Astrocyte (in vitro differentiated cells and primary cell): ENCODE measurements at regions not wholly inside any gene's neighbourhood (a gene's known extent, or its start where the extent isn't known, plus 50 kb on each side); places are given as distances from the start of the nearest gene placed in this dataset.

Source experiments
- DNase-seq: peaks from one replicate; pipeline ENCODE4 v3.0.0-alpha.2; 2010; ENCODE audit warnings: low read depth
- FAIRE-seq: peaks from 2 replicates; lab custom pipeline; 2011; peaks lifted over from hg19 to GRCh38; lab: Jason Lieb, UNC
- H2AFZ ChIP-seq: 2 replicates; pipeline ENCODE4 v1.6.0; 2012; ENCODE audit warnings: low read depth, low read length, inconsistent platforms
- H3K27ac ChIP-seq: 2 replicates; pipeline ENCODE4 v1.5.1; 2011; ENCODE audit warnings: low read depth, low read length, inconsistent platforms
- H3K27me3 ChIP-seq: 2 replicates; pipeline ENCODE4 v1.6.0; 2011; ENCODE audit warnings: low read length, inconsistent platforms; ENCODE audit not compliant: insufficient read depth
- H3K36me3 ChIP-seq: 2 replicates; pipeline ENCODE4 v1.5.1; 2011; ENCODE audit warnings: low read length, inconsistent platforms; ENCODE audit not compliant: insufficient read depth
- H3K4me1 ChIP-seq: 2 replicates; pipeline ENCODE4 v1.5.1; 2011; ENCODE audit warnings: low read length, inconsistent platforms; ENCODE audit not compliant: insufficient read depth
- H3K4me2 ChIP-seq: 2 replicates; pipeline ENCODE4 v1.6.0; 2012; ENCODE audit warnings: low read length, inconsistent platforms
- H3K4me3 ChIP-seq: 2 replicates; pipeline ENCODE4 v1.5.1; 2011; ENCODE audit warnings: low read depth, mild to moderate bottlenecking, low read length, inconsistent platforms; ENCODE audit not compliant: insufficient read depth
- H3K79me2 ChIP-seq: 2 replicates; pipeline ENCODE4 v1.6.0; 2012; ENCODE audit warnings: mild to moderate bottlenecking, low read length, inconsistent platforms; ENCODE audit not compliant: insufficient read depth
- H3K9ac ChIP-seq: 2 replicates; pipeline ENCODE4 v1.6.0; 2012; ENCODE audit warnings: mild to moderate bottlenecking, low read length, inconsistent platforms
- H3K9me3 ChIP-seq: 2 replicates; pipeline ENCODE4 v1.5.1; 2012; ENCODE audit warnings: low read depth, mild to moderate bottlenecking, low read length, inconsistent platforms; ENCODE audit not compliant: insufficient read depth
- H4K20me1 ChIP-seq: 2 replicates; pipeline ENCODE4 v1.6.0; 2012; ENCODE audit warnings: low read length, inconsistent platforms; ENCODE audit not compliant: insufficient read depth
- H3K27ac Mint-ChIP-seq: one replicate; pipeline ENCODE4 v1.8.0; 2021; ENCODE audit warnings: mild to moderate bottlenecking, mixed read lengths; ENCODE audit not compliant: unreplicated experiment
- H3K27me3 Mint-ChIP-seq: one replicate; pipeline ENCODE4 v1.8.0; 2021; ENCODE audit warnings: low read depth, mixed read lengths; ENCODE audit not compliant: unreplicated experiment
- H3K36me3 Mint-ChIP-seq: one replicate; pipeline ENCODE4 v1.8.0; 2021; ENCODE audit warnings: low read depth, mixed read lengths; ENCODE audit not compliant: unreplicated experiment
- H3K4me1 Mint-ChIP-seq: one replicate; pipeline ENCODE4 v1.8.0; 2021; ENCODE audit warnings: low read depth, mixed read lengths; ENCODE audit not compliant: unreplicated experiment
- H3K4me3 Mint-ChIP-seq: one replicate; pipeline ENCODE4 v1.8.0; 2021; ENCODE audit warnings: mild to moderate bottlenecking, moderate library complexity, mixed read lengths; ENCODE audit not compliant: unreplicated experiment
- H3K9me3 Mint-ChIP-seq: one replicate; pipeline ENCODE4 v1.8.0; 2021; ENCODE audit warnings: mild to moderate bottlenecking, mixed read lengths; ENCODE audit not compliant: unreplicated experiment
- EZH2 ChIP-seq: IDR thresholded peaks from 2 replicates; pipeline ENCODE4 v1.6.1; 2012; ENCODE audit warnings: mild to moderate bottlenecking, low read length, inconsistent platforms; ENCODE audit not compliant: insufficient read depth
- TF ChIP-seq, protein P1 (sequence below): IDR thresholded peaks from 2 replicates; pipeline ENCODE4 v1.5.1; 2011; ENCODE audit warnings: low read depth, mild to moderate bottlenecking, inconsistent platforms, low read length, moderate library complexity; ENCODE audit not compliant: insufficient read depth

DNA sequence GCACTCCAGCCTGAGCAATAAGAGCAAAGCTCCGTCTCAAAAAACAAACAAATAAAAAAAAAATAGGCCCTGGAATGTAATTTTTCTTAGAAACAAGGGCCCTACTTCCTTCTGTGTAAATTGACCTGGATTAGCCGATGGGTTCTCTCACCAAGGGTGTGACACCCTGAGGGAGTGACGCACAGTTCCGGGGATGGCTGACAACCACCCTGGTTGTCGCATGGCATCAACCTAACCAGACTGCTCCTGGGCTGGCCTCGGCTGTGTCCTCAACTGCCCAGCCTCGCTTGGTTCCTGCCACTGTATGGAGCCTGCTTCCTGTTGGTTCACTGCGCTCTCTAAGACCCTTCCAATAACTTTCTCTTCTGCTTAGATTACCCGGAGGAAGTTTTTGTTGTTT lies 51.2 kb upstream of the SPATA31D4 start:
- no peak for TF ChIP-seq EZH2
- TF ChIP-seq, protein P1, sequence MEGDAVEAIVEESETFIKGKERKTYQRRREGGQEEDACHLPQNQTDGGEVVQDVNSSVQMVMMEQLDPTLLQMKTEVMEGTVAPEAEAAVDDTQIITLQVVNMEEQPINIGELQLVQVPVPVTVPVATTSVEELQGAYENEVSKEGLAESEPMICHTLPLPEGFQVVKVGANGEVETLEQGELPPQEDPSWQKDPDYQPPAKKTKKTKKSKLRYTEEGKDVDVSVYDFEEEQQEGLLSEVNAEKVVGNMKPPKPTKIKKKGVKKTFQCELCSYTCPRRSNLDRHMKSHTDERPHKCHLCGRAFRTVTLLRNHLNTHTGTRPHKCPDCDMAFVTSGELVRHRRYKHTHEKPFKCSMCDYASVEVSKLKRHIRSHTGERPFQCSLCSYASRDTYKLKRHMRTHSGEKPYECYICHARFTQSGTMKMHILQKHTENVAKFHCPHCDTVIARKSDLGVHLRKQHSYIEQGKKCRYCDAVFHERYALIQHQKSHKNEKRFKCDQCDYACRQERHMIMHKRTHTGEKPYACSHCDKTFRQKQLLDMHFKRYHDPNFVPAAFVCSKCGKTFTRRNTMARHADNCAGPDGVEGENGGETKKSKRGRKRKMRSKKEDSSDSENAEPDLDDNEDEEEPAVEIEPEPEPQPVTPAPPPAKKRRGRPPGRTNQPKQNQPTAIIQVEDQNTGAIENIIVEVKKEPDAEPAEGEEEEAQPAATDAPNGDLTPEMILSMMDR: no peak
- peaks cover 3% of the 10 kb centered on the region for H3K4me1 Mint-ChIP-seq
- H3K4me3 Mint-ChIP-seq: no peak overlapping the region
- no peaks in the 10 kb centered on the region for H3K79me2 ChIP-seq
- no peaks in the 10 kb centered on the region for H3K36me3 ChIP-seq
- H3K4me2 ChIP-seq: no peak overlapping the region
- no peaks in the 10 kb centered on the region for H4K20me1 ChIP-seq
- no peak overlapping the region for H2AFZ ChIP-seq
- H3K27me3 Mint-ChIP-seq: no peaks in the 10 kb centered on the region
- no peak overlapping the region for H3K9ac ChIP-seq
- H3K9me3 Mint-ChIP-seq: no peaks in the 10 kb centered on the region
- H3K27me3 ChIP-seq: no peaks in the 10 kb centered on the region
- FAIRE-seq (no peak), DNase-seq (no peak)
- H3K4me3 ChIP-seq: no peak overlapping the region
- H3K36me3 Mint-ChIP-seq: no peaks in the 10 kb centered on the region
- H3K27ac Mint-ChIP-seq: no peak overlapping the region
- H3K4me1 ChIP-seq: peaks cover 12% of the 10 kb centered on the region
- no peak overlapping the region for H3K27ac ChIP-seq
- H3K9me3 ChIP-seq: no peaks in the 10 kb centered on the region
